ENCODE measurements at regions not wholly inside any gene's neighbourhood (a gene's known extent, or its start where the extent isn't known, plus 50 kb on each side); places are given as distances from the start of the nearest gene placed in this dataset.

DNA sequence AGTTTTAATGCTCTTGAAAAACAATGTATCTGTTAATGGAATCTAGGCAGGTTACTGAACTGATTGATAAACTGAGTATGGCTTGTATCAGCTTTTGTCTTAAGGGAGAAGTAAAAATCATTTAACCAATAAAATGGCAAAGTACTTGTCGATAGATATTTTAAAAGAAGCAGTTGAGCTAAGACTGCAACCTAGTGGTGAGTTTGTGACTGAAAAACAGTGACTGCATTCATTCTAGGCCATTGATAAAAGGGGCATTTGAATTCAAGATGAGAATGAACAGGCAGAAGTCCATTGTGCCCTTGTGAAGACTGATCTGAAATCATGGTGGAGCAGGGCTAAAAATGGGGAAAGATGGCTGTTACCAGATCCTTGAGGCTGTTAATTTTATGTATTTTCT is 59.4 kb upstream of the MSTN start:
- Mint-ChIP-seq H3K36me3 (ENCODE audit: insufficient read depth in 2 of 2) (no peaks in the 10 kb centered on the region), H3K9me3 (no peaks in the 10 kb centered on the region), H3K4me1 (ENCODE audit: low read depth) (no peaks in the 10 kb centered on the region), H3K27me3 (ENCODE audit: low read depth) (no peaks in the 10 kb centered on the region), H3K27ac (no peak overlapping the region), H3K4me3 (no peak overlapping the region)
- ATAC-seq (replicated peaks in 1 of 2) = no peak
- no peak for DNase-seq

DNA sequence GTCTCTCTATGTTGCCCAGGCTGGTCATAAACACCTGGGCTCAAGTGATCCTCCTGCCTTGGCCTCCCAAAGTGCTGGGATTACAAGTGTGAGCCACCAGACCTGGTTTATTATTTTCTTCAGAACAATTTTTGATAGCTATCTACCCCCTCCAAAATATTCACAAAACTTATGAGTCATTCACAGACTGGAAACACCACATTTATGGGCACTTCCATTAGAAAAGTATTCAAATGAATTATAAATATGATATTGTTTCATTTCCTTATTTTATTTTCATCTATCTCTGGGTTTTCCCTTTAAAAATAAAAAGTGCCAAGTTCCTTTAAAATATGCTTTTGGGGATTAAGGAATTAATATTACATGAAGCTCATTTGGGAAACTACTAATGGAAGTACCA is 58.8 kb upstream of the MSTN start:
- H3K27me3 Mint-ChIP-seq (ENCODE audit: low read depth) = no peaks in the 10 kb centered on the region
- ATAC-seq (replicated peaks in 1 of 2) = no peak
- H3K4me1 Mint-ChIP-seq (ENCODE audit: low read depth) = no peaks in the 10 kb centered on the region
- no peaks in the 10 kb centered on the region for H3K36me3 Mint-ChIP-seq (ENCODE audit: insufficient read depth in 2 of 2)
- no peak for DNase-seq
- no peak overlapping the region for H3K4me3 Mint-ChIP-seq
- no peaks in the 10 kb centered on the region for H3K9me3 Mint-ChIP-seq
- H3K27ac Mint-ChIP-seq = no peak overlapping the region

DNA sequence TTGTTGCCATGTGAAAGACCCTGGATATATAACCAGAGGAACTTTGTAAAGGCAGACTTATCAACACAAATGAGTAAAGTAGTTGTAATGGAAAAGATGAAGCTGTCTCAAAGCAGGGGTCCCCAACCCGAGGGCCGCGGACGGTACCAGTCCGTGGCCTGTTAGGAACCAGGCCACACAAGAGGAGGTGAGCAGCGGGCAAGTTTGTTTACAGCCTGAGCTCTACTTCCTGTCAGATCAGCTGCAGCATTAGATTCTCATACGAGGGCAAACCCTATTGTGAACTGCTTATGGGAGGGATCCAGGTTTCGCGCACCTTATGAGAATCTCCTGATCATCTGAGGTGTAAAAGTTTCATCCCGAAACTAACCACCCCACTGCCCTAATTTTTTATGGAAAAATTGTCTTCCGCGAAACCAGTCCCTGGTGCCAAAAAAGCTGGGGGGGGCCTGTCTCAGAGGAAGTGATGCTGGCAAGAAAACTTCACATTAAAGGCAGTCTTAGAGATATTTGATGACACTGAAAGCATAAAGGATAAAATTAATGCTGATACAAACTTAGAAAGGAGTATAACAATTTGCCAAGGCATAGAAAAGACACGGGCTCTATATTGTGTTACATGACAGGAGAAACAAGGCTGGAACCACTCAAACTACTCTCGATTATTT is 57.5 kb upstream of the MSTN start:
- ATAC-seq (replicated peaks in 1 of 2) = peak in 1 of 2 donors; percentile 44
- Mint-ChIP-seq H3K27me3 (ENCODE audit: low read depth) (no peaks in the 10 kb centered on the region), H3K27ac (no peak overlapping the region), H3K36me3 (ENCODE audit: insufficient read depth in 2 of 2) (no peaks in the 10 kb centered on the region), H3K4me3 (peak overlapping the region; percentile 2 to 21), H3K4me1 (ENCODE audit: low read depth) (no peaks in the 10 kb centered on the region), H3K9me3 (no peaks in the 10 kb centered on the region)
- peak in 1 of 2 donors; percentile 1 for DNase-seq

DNA sequence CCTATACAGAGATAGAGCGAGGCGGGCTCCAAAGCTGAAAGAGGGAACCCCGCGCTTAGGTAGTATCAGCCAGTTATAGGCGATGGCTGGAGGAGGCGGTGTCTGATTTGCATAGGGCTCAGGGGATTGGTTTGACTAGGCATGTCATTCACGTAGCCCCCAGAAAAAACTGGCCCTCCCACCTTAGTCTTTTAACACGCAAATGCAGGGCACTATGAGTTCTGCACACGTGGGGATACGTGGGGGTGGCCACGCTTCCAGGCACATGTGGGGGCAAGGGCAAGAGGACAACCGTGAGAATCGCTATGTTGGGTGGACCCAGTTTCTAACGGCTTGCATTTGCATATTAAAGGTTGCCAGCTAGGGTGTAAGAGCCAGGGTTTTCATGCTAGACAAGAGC is 56.7 kb upstream of the MSTN start:
- no peak overlapping the region for H3K27ac Mint-ChIP-seq
- peak; percentile 53 to 79 for ATAC-seq (replicated peaks in 1 of 2)
- H3K27me3 Mint-ChIP-seq (ENCODE audit: low read depth) = no peaks in the 10 kb centered on the region
- H3K36me3 Mint-ChIP-seq (ENCODE audit: insufficient read depth in 2 of 2) = no peaks in the 10 kb centered on the region
- peak overlapping the region; percentile 0 to 21 for H3K4me3 Mint-ChIP-seq
- H3K4me1 Mint-ChIP-seq (ENCODE audit: low read depth) = no peaks in the 10 kb centered on the region
- H3K9me3 Mint-ChIP-seq = no peaks in the 10 kb centered on the region
- DNase-seq = peak; percentile 3 to 26

DNA sequence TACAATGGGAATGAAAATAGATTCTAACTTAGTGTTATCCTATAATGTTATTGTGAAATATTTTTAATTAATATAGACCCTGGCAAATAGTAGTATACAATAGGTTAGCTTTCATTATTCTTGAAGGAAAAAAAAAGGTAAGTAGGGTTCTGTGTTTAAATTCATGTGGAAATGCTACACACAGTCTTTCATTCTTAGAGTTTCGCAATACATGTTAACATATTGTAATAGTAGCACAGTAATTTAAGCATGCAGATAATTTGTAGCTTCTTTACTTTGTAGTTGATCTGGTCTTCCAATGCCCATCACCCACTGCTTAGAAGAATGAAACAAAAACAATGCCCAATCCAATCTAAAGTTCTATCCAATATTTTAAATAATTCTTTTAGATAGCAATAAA is 54.8 kb upstream of the MSTN start:
- ATAC-seq (replicated peaks in 1 of 2) = no peak
- Mint-ChIP-seq H3K27me3 (ENCODE audit: low read depth) (no peaks in the 10 kb centered on the region), H3K36me3 (ENCODE audit: insufficient read depth in 2 of 2) (no peaks in the 10 kb centered on the region), H3K9me3 (no peaks in the 10 kb centered on the region), H3K4me3 (no peak overlapping the region), H3K4me1 (ENCODE audit: low read depth) (no peaks in the 10 kb centered on the region), H3K27ac (no peak overlapping the region)
- DNase-seq = no peak

DNA sequence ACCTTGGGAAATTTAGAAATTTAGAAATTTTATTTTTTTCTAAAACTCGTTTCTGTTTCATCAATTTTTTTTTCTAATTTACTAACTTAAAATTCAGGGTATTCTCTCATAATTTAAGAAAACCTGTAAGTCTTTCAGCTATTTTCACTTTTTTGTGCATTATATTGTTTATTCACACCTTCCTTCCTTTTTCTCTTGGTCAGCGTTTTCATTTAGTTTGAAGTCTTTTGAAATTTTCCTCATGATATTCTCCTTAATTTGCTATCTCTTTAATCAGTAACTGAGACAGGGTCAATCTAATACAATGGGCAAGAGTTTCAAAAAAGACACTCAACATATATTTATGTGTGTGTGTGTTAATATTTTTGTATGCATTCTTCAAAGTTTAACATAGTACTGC is 50.5 kb upstream of the MSTN start:
- no peak for ATAC-seq (replicated peaks in 1 of 2)
- no peak for DNase-seq
- Mint-ChIP-seq H3K4me1 (ENCODE audit: low read depth) (no peaks in the 10 kb centered on the region), H3K27me3 (ENCODE audit: low read depth) (no peaks in the 10 kb centered on the region), H3K4me3 (no peak overlapping the region), H3K36me3 (ENCODE audit: insufficient read depth in 2 of 2) (no peaks in the 10 kb centered on the region), H3K27ac (no peak overlapping the region), H3K9me3 (no peaks in the 10 kb centered on the region)
